ENCODE measurements at regions not wholly inside any gene's neighbourhood (a gene's known extent, or its start where the extent isn't known, plus 50 kb on each side); places are given as distances from the start of the nearest gene placed in this dataset.

DNA sequence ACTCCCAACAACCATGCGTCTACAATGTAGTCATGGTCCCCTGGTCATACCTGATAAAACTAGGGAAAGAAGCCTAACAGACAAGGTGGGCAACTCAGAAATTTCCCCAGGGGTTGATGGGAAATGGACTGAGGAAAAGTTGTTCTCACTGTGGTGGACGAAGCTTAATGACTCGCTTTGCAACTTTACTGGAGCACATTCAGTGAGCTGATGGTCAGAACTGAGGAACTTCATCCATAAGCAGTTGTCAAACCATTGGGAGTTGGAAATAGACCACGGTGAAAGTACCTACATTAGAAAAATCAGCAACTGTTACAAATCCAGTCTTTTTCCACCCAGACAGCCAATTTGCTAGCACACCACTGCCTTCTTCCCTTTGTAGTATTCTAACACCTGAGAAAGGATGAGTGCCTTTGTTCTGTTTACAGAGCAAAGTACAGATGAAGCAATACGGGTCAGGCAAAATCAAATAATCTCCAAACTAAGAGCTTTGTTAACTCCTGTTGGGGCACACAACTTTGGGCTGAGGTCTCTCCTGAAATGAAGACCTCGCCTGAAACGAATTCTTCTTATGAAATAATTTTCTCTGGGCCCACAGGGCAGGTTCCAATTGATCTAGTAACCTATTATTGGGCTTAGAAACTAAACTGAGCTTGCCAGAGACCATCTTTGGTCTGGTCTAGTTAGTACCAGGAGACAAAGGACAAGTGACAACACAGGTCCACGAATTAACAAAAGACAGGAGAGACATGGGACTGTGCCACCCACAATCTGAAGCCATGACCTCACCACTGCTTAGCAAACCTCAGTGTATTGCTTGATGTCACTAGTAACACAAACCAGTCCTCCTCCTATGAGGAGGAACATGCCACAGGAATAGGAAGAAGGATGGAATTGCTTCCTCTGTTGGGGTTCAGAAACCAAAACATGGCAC lies 58.9 kb upstream of the NFKB1 start:
- POLR2A ChIA-PET (ENCODE audit: unreplicated experiment) = no interaction called here
- H4K20me1 ChIP-seq (ENCODE audit: insufficient read depth) = no peaks in the 10 kb centered on the region
- no peak overlapping the region for H3K27ac ChIP-seq
- H3F3A ChIP-seq (ENCODE audit: insufficient read depth, low read depth) = no peaks in the 10 kb centered on the region
- DNase-seq = no peak
- H3K4me3 ChIP-seq = no peak overlapping the region
- CTCF ChIA-PET = no interaction called here
- H3K36me3 ChIP-seq (ENCODE audit: low read depth) = no peaks in the 10 kb centered on the region
- BruUV-seq (replicated peaks) = no TSS peak
- peaks cover 18% of the 10 kb centered on the region for H3K4me1 ChIP-seq (replicated peaks; ENCODE audit: insufficient read depth)
- intact Hi-C loops (cut with micrococcal nuclease; ENCODE audit: unreplicated experiment) = loop anchor here (10.0 kb wide), 1 partner anchor 163 kb away; no protein-coding TSS in a partner anchor
- H3K27me3 ChIP-seq (ENCODE audit: insufficient read depth, low read depth) = no peaks in the 10 kb centered on the region
- H3K4me2 ChIP-seq = no peak overlapping the region
- no peaks in the 10 kb centered on the region for H3K9me3 ChIP-seq (ENCODE audit: insufficient read depth, low read depth)
- no peaks in the 10 kb centered on the region for H3K79me2 ChIP-seq (ENCODE audit: low read depth)
- TF ChIP-seq, protein P1, sequence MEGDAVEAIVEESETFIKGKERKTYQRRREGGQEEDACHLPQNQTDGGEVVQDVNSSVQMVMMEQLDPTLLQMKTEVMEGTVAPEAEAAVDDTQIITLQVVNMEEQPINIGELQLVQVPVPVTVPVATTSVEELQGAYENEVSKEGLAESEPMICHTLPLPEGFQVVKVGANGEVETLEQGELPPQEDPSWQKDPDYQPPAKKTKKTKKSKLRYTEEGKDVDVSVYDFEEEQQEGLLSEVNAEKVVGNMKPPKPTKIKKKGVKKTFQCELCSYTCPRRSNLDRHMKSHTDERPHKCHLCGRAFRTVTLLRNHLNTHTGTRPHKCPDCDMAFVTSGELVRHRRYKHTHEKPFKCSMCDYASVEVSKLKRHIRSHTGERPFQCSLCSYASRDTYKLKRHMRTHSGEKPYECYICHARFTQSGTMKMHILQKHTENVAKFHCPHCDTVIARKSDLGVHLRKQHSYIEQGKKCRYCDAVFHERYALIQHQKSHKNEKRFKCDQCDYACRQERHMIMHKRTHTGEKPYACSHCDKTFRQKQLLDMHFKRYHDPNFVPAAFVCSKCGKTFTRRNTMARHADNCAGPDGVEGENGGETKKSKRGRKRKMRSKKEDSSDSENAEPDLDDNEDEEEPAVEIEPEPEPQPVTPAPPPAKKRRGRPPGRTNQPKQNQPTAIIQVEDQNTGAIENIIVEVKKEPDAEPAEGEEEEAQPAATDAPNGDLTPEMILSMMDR (conservative IDR thresholded peaks at IDR 0.05) = no peak
- TF ChIP-seq EZH2 (IDR thresholded peaks at IDR 0.05; ENCODE audit: low read depth) = no peak
- H2AFZ ChIP-seq = no peak overlapping the region
- H3K9me2 ChIP-seq (ENCODE audit: insufficient read depth) = no peaks in the 10 kb centered on the region

DNA sequence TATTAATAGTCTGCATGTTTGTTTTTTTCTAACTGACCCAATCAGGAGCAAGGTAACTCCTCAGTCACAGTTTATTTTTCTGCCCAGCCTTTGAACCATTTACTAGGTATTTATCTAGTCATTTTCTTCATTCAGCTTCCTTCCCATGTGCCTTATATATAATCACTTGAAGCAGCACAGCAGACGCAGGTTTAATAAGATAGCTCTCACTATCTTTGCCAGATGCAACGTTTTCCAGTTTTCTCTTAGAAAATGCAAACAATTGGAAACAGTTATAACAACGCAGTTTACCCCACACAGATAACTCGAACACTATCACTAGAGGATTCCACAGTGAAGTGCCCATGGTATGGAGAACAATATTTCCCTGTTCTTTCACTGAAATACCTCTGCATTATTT lies 56.4 kb upstream of the NFKB1 start:
- no peaks in the 10 kb centered on the region for H4K20me1 ChIP-seq (ENCODE audit: insufficient read depth)
- no peaks in the 10 kb centered on the region for H3K9me3 ChIP-seq (ENCODE audit: insufficient read depth, low read depth)
- ChIA-PET POLR2A (ENCODE audit: unreplicated experiment) (no interaction called here), CTCF (interaction anchor here (0.6 kb wide), 1 partner anchor 277 kb away, joined by 4 read pairs; no protein-coding TSS in a partner anchor)
- no TSS peak for BruUV-seq (replicated peaks)
- TF ChIP-seq, protein P1 (conservative IDR thresholded peaks at IDR 0.05) = no peak
- TF ChIP-seq EZH2 (IDR thresholded peaks at IDR 0.05; ENCODE audit: low read depth) = no peak
- H3K27ac ChIP-seq = no peak overlapping the region
- H3K36me3 ChIP-seq (ENCODE audit: low read depth) = no peaks in the 10 kb centered on the region
- H3K4me2 ChIP-seq = no peak overlapping the region
- no peak overlapping the region for H3K4me3 ChIP-seq
- peaks cover 4% of the 10 kb centered on the region for H3K4me1 ChIP-seq (replicated peaks; ENCODE audit: insufficient read depth)
- H3F3A ChIP-seq (ENCODE audit: insufficient read depth, low read depth) = no peaks in the 10 kb centered on the region
- intact Hi-C loops (cut with micrococcal nuclease; ENCODE audit: unreplicated experiment) = loop anchor here (10.0 kb wide), 1 partner anchor 160 kb away; no protein-coding TSS in a partner anchor
- no peaks in the 10 kb centered on the region for H3K9me2 ChIP-seq (ENCODE audit: insufficient read depth)
- no peak for DNase-seq
- no peak overlapping the region for H2AFZ ChIP-seq
- no peaks in the 10 kb centered on the region for H3K79me2 ChIP-seq (ENCODE audit: low read depth)
- H3K27me3 ChIP-seq (ENCODE audit: insufficient read depth, low read depth) = no peaks in the 10 kb centered on the region

DNA sequence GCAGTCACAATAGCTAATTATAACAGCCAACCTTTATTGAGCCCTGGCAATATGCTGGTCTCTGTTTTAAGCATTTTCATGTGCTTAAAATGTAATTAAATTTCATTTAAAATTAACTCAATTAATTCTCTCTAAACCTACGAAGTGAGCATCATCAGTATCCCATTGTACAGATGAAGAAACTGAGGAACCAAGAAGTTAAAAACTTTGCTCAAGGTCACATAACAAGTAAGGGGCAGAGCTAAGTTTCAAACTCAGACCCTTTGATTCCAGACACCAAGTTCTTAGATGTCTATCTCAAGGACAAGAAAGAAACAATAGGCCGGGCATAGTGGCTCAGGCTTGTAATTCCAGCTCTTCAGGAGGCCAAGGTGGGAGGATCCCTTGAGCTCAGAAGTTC lies 55.9 kb upstream of the NFKB1 start:
- no peak overlapping the region for H3K4me2 ChIP-seq
- no peaks in the 10 kb centered on the region for H3K9me2 ChIP-seq (ENCODE audit: insufficient read depth)
- no peaks in the 10 kb centered on the region for H3K4me1 ChIP-seq (replicated peaks; ENCODE audit: insufficient read depth)
- H2AFZ ChIP-seq = no peak overlapping the region
- no peak overlapping the region for H3K4me3 ChIP-seq
- TF ChIP-seq, protein P1 (conservative IDR thresholded peaks at IDR 0.05) = no peak
- no peak for TF ChIP-seq EZH2 (IDR thresholded peaks at IDR 0.05; ENCODE audit: low read depth)
- no peaks in the 10 kb centered on the region for H4K20me1 ChIP-seq (ENCODE audit: insufficient read depth)
- no peaks in the 10 kb centered on the region for H3F3A ChIP-seq (ENCODE audit: insufficient read depth, low read depth)
- no TSS peak for BruUV-seq (replicated peaks)
- no peak for DNase-seq
- H3K9me3 ChIP-seq (ENCODE audit: insufficient read depth, low read depth) = no peaks in the 10 kb centered on the region
- H3K36me3 ChIP-seq (ENCODE audit: low read depth) = no peaks in the 10 kb centered on the region
- ChIA-PET POLR2A (ENCODE audit: unreplicated experiment) (no interaction called here), CTCF (interaction anchor here (0.6 kb wide), 1 partner anchor 276 kb away, joined by 4 read pairs; no protein-coding TSS in a partner anchor)
- H3K27me3 ChIP-seq (ENCODE audit: insufficient read depth, low read depth) = no peaks in the 10 kb centered on the region
- intact Hi-C loops (cut with micrococcal nuclease; ENCODE audit: unreplicated experiment) = loop anchor here (10.0 kb wide), 1 partner anchor 160 kb away; no protein-coding TSS in a partner anchor
- H3K27ac ChIP-seq = no peak overlapping the region
- H3K79me2 ChIP-seq (ENCODE audit: low read depth) = no peaks in the 10 kb centered on the region
